ENCODE measurements at regions not wholly inside any gene's neighbourhood (a gene's known extent, or its start where the extent isn't known, plus 50 kb on each side); places are given as distances from the start of the nearest gene placed in this dataset.

DNA sequence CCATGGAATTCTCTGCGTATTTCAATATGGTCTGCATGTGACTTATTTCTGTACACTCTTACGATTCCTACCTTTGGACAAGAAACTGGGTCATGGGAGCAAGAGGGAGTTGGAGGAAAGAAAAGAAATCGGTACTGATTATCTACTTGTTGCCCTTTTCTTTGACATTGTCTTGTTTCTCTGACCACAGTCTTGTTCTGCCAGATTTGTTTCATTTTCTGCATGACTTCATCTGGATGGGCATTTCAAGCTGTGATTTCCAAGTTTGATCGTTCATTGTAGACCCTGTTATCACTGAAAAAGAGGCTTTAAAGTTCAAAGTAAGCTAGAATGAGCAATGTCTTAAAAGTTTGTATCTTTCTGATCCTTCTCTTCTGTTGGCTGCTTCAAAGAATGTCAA, 2186.3 kb upstream of the CELF4 start:
- TF ChIP-seq, protein P1, sequence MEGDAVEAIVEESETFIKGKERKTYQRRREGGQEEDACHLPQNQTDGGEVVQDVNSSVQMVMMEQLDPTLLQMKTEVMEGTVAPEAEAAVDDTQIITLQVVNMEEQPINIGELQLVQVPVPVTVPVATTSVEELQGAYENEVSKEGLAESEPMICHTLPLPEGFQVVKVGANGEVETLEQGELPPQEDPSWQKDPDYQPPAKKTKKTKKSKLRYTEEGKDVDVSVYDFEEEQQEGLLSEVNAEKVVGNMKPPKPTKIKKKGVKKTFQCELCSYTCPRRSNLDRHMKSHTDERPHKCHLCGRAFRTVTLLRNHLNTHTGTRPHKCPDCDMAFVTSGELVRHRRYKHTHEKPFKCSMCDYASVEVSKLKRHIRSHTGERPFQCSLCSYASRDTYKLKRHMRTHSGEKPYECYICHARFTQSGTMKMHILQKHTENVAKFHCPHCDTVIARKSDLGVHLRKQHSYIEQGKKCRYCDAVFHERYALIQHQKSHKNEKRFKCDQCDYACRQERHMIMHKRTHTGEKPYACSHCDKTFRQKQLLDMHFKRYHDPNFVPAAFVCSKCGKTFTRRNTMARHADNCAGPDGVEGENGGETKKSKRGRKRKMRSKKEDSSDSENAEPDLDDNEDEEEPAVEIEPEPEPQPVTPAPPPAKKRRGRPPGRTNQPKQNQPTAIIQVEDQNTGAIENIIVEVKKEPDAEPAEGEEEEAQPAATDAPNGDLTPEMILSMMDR (IDR thresholded peaks at IDR 0.05; ENCODE audit: extremely low read depth in 1 of 2, insufficient read depth in 1 of 2, low read depth in 1 of 2, low read length in 2 of 2), result no peak
- TF ChIP-seq, protein P2, sequence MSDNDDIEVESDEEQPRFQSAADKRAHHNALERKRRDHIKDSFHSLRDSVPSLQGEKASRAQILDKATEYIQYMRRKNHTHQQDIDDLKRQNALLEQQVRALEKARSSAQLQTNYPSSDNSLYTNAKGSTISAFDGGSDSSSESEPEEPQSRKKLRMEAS (IDR thresholded peaks at IDR 0.05; ENCODE audit: insufficient read depth, insufficient read length), result no peak
- TF ChIP-seq EZH2 (IDR thresholded peaks at IDR 0.05; ENCODE audit: borderline replicate concordance, low read depth, low read length, severe bottlenecking), result no peak
- no peak for TF ChIP-seq POLR2A (IDR thresholded peaks at IDR 0.05; ENCODE audit: low read depth, low read length)
- no peak for TF ChIP-seq POLR2AphosphoS5 (IDR thresholded peaks at IDR 0.05; ENCODE audit: insufficient read depth, low read depth, low read length)
- no peak for TF ChIP-seq GATA2 (IDR thresholded peaks at IDR 0.05; ENCODE audit: insufficient read depth, insufficient read length, low read depth, low read length)

Measured in endothelial cell of umbilical vein (primary cell).